A549 (cell line): ENCODE measurements at regions not wholly inside any gene's neighbourhood (a gene's known extent, or its start where the extent isn't known, plus 50 kb on each side); places are given as distances from the start of the nearest gene placed in this dataset.

Source experiments
- ATAC-seq, 2 experiments: fragments of 200-7000 bp in 1 of 2; fragments of >200 bp in 1 of 2; cut with Nextera tagmentation in 1 of 2; cut with Tn5 transposase in 1 of 2; 3 replicates each; pipeline versions ENCODE4 v1.8.0 to v1.9.1; 2018 to 2020; ENCODE audit warnings: mild to moderate bottlenecking in 1 of 2, moderate library complexity in 1 of 2
- CTCF ChIA-PET: fragments of 300-600 bp; sonication (Branson Sonifier 250); formaldehyde crosslinking; extraction: SDS; loops from one replicate; lab custom pipeline; 2021; ENCODE audit warnings: antibody characterized with exemption, inconsistent platforms; lab: Yijun Ruan, JAX
- POLR2A ChIA-PET: fragments of 350-600 bp; formaldehyde crosslinking; extraction: SDS; loops from one replicate; lab custom pipeline; 2021; ENCODE audit warnings: antibody characterized with exemption, inconsistent platforms; lab: Yijun Ruan, JAX
- DNase-seq, 2 experiments: peaks; one replicate each; pipeline versions ENCODE4 v3.0.0 to v3.0.0-alpha.2; 2011 to 2016; ENCODE audit warnings: low read depth in 1 of 2, low spot score in 1 of 2
- FAIRE-seq: peaks from 2 replicates; lab custom pipeline; 2011; peaks lifted over from hg19 to GRCh38; lab: Jason Lieb, UNC
- H3K27ac ChIP-seq, 2 experiments: fragments of >200 bp; sonication (Bioruptor Twin); formaldehyde crosslinking; 3 replicates each; pipeline ENCODE4 v1.5.1; 2016 to 2017
- H3K4me1 ChIP-seq: fragments of >200 bp; sonication (Bioruptor Twin); formaldehyde crosslinking; 3 replicates; pipeline ENCODE4 v1.6.1; 2016
- H3K4me2 ChIP-seq: fragments of >200 bp; sonication (Bioruptor Twin); formaldehyde crosslinking; 3 replicates; pipeline ENCODE4 v1.6.1; 2016
- H3K4me3 ChIP-seq: fragments of >200 bp; sonication (Bioruptor Twin); formaldehyde crosslinking; 3 replicates; pipeline ENCODE4 v1.5.1; 2016
- H3K9me3 ChIP-seq: fragments of >200 bp; sonication (Bioruptor Twin); formaldehyde crosslinking; 3 replicates; pipeline ENCODE4 v1.6.1; 2016
- BCL3 ChIP-seq: fragments of >200 bp; sonication (Bioruptor Twin); formaldehyde crosslinking; IDR thresholded peaks from 3 replicates; pipeline ENCODE4 v1.6.1; 2016
- CBX8 ChIP-seq: fragments of 200-600 bp; sonication (generic); IDR thresholded peaks from 2 replicates; pipeline ENCODE4 v1.6.1; 2016
- CEBPB ChIP-seq, 2 experiments: fragments of >200 bp in 1 of 2; sonication (Bioruptor Twin) in 1 of 2; formaldehyde crosslinking in 1 of 2; IDR thresholded peaks; 2 replicates each; pipeline ENCODE4 v1.6.1; 2012 to 2016
- CHD2 ChIP-seq: fragments of 150-350 bp; IDR thresholded peaks from 2 replicates; pipeline ENCODE4 v1.6.1; 2014; ENCODE audit warnings: low read length; ENCODE audit not compliant: partially characterized antibody
- CTCF ChIP-seq: fragments of >200 bp; sonication (Bioruptor Twin); formaldehyde crosslinking; IDR thresholded peaks from 3 replicates; pipeline ENCODE4 v1.5.1; 2016
- ESRRA ChIP-seq: fragments of 150-350 bp; IDR thresholded peaks from 2 replicates; pipeline ENCODE4 v1.6.1; 2014; ENCODE audit warnings: mild to moderate bottlenecking, low read length, borderline replicate concordance
- FOSL2 ChIP-seq, 2 experiments: fragments of 450-650 bp in 1 of 2; fragments of >200 bp in 1 of 2; sonication (Bioruptor Twin) in 1 of 2; formaldehyde crosslinking; IDR thresholded peaks; 2 replicates each; pipeline versions ENCODE4 v1.5.0 to v1.6.1; 2016 to 2020; ENCODE audit warnings: mild to moderate bottlenecking in 1 of 2, moderate library complexity in 1 of 2
- FOXS1 ChIP-seq: fragments of 250-450 bp; sonication (Bioruptor Pico); IDR thresholded peaks from 2 replicates; pipeline ENCODE4 v1.5.0; 2020; ENCODE audit warnings: mild to moderate bottlenecking, moderate library complexity
- GATA3 ChIP-seq: IDR thresholded peaks from 2 replicates; pipeline ENCODE4 v1.6.1; 2012; ENCODE audit warnings: borderline replicate concordance
- HMGXB4 ChIP-seq: fragments of 250-450 bp; sonication (Bioruptor Pico); IDR thresholded peaks from 2 replicates; pipeline ENCODE4 v1.5.0; 2021; ENCODE audit warnings: mild to moderate bottlenecking, moderate library complexity, borderline replicate concordance
- JUNB ChIP-seq: fragments of >200 bp; sonication (Bioruptor Twin); formaldehyde crosslinking; IDR thresholded peaks from 2 replicates; pipeline ENCODE4 v1.6.1; 2016
- MAX ChIP-seq: IDR thresholded peaks from 2 replicates; pipeline ENCODE4 v1.6.1; 2012
- NPAS2 ChIP-seq: fragments of 250-450 bp; sonication (Bioruptor Pico); IDR thresholded peaks from 2 replicates; pipeline ENCODE4 v1.8.0; 2022; ENCODE audit warnings: mild to moderate bottlenecking, moderate library complexity, borderline replicate concordance
- PHF8 ChIP-seq: fragments of 200-600 bp; sonication (generic); IDR thresholded peaks from 2 replicates; pipeline ENCODE4 v1.6.1; 2016; ENCODE audit warnings: low read depth, mild to moderate bottlenecking, antibody characterized with exemption, moderate library complexity, borderline replicate concordance
- RAD21 ChIP-seq, 2 experiments: fragments of >200 bp in 1 of 2; sonication (Bioruptor Twin) in 1 of 2; formaldehyde crosslinking in 1 of 2; IDR thresholded peaks in 1 of 2; conservative IDR thresholded peaks in 1 of 2; 2 replicates in 1 of 2; 3 replicates in 1 of 2; pipeline ENCODE4 v1.6.1; 2012 to 2018; ENCODE audit warnings: inconsistent platforms in 1 of 2
- RARB ChIP-seq: fragments of 250-450 bp; sonication (Bioruptor Pico); IDR thresholded peaks from 2 replicates; pipeline ENCODE4 v1.8.0; 2021; ENCODE audit warnings: mild to moderate bottlenecking, moderate library complexity
- RCOR1 ChIP-seq: fragments of 150-350 bp; IDR thresholded peaks from 2 replicates; pipeline ENCODE4 v1.6.1; 2014; ENCODE audit warnings: antibody characterized with exemption, low read length, low read depth
- SMC3 ChIP-seq: fragments of >200 bp; sonication (Bioruptor Twin); formaldehyde crosslinking; IDR thresholded peaks from 3 replicates; pipeline ENCODE4 v1.6.1; 2018; ENCODE audit warnings: inconsistent platforms
- SREBF2 ChIP-seq: fragments of 450-650 bp; IDR thresholded peaks from 2 replicates; pipeline ENCODE4 v1.6.1; 2014; ENCODE audit warnings: mild to moderate bottlenecking, moderate library complexity
- TP53 ChIP-seq: fragments of 250-450 bp; sonication (Bioruptor Pico); IDR thresholded peaks from 2 replicates; pipeline ENCODE4 v1.5.0; 2021; ENCODE audit warnings: mild to moderate bottlenecking, moderate library complexity
- ZFP36 ChIP-seq: fragments of 450-650 bp; IDR thresholded peaks from 2 replicates; pipeline ENCODE4 v1.6.1; 2014; ENCODE audit warnings: borderline replicate concordance; ENCODE audit not compliant: partially characterized antibody
- ZSCAN20 ChIP-seq: fragments of 250-450 bp; sonication (Bioruptor Pico); IDR thresholded peaks from 2 replicates; pipeline ENCODE4 v1.8.0; 2022; ENCODE audit warnings: mild to moderate bottlenecking, moderate library complexity
- WGBS: methylation state at CpG from one replicate; pipeline ENCODE4 v1.1.6; 2017; ENCODE audit errors: missing lambda C conversion rate; 5-methylcytosine and 5-hydroxymethylcytosine counted together

- DNase-seq: no peak
- POLR2A ChIA-PET: no interaction called here
- H3K27ac ChIP-seq: no peak overlapping the region
- FAIRE-seq: no peak
- 6% methylated on average over 1 of the region's 1 CpG for WGBS
- CTCF ChIA-PET: interaction anchor here (0.8 kb wide), 1 partner anchor 364 kb away, joined by 3 read pairs; no protein-coding TSS in a partner anchor
- TF ChIP-seq TP53 (CRISPR knock-in tag) (no peak), RARB (CRISPR knock-in tag) (no peak), PHF8 (no peak), CHD2 (no peak), HMGXB4 (CRISPR knock-in tag) (no peak), NPAS2 (no peak), SREBF2 (no peak), CBX8 (no peak), CEBPB (IDR thresholded peaks at IDR 0.05) (no peak), ESRRA (no peak), SMC3 (no peak), FOSL2 (IDR thresholded peaks at IDR 0.05) (no peak), FOSL2 (CRISPR knock-in tag; IDR thresholded peaks at IDR 0.05) (no peak), ZSCAN20 (CRISPR knock-in tag) (no peak), FOXS1 (CRISPR knock-in tag) (no peak), GATA3 (no peak), RCOR1 (no peak), ZFP36 (no peak)
- TF ChIP-seq, all 56 proteins: peak for 0
- H3K4me2 ChIP-seq: no peak overlapping the region
- no peak overlapping the region for H3K4me3 ChIP-seq
- no peaks in the 10 kb centered on the region for H3K9me3 ChIP-seq
- no peak for ATAC-seq
- no peaks in the 10 kb centered on the region for H3K4me1 ChIP-seq
These were observed 111.7 kb upstream of the CCL2 start for GRCh38 chr17:34143430-34143829.

GRCh38 chr17:34146440-34147043, 108.5 kb upstream of the CCL2 start:
- ChIA-PET POLR2A (no interaction called here), CTCF (interaction anchor here (0.7 to 3.7 kb wide), 14 partner anchors 8 to 373 kb away, joined by 3 to 26 read pairs (median 4); no protein-coding TSS in a partner anchor)
- Histone ChIP-seq H3K9me3 (no peaks in the 10 kb centered on the region), H3K4me1 (no peaks in the 10 kb centered on the region), H3K27ac (no peak overlapping the region), H3K4me3 (no peak overlapping the region), H3K4me2 (no peak overlapping the region)
- FAIRE-seq: no peak
- DNase-seq: peak; percentile 44 to 61
- peak; percentile 86 to 89 for ATAC-seq
- TF ChIP-seq GATA3 (no peak), FOXS1 (CRISPR knock-in tag) (no peak), RAD21 (conservative IDR thresholded peaks at IDR 0.05 in 1 of 2, IDR thresholded peaks at IDR 0.05 in 1 of 2) (peak; percentile 59 to 73), SMC3 (peak; percentile 49), MAX (no peak), JUNB (no peak), CTCF (peak; percentile 48), BCL3 (no peak)
- under 1% methylated on average over 5 of the region's 5 CpGs for WGBS
